Caco-2 (cell line): ENCODE measurements at regions not wholly inside any gene's neighbourhood (a gene's known extent, or its start where the extent isn't known, plus 50 kb on each side); places are given as distances from the start of the nearest gene placed in this dataset.

ENCODE experiments used
- BruUV-seq: library from RNA; stranded (reverse); fragments of 400-500 nt; replicated peaks from 2 replicates; lab custom pipeline; 2021; lab: Mats Ljungman, UMichigan
- CTCF ChIA-PET: fragments of 300-600 bp; sonication (Branson Sonifier 250); formaldehyde crosslinking; loops from one replicate; lab custom pipeline; 2022; ENCODE audit warnings: antibody characterized with exemption; lab: Charles Lee
- POLR2A ChIA-PET: fragments of 300-600 bp; sonication (Branson Sonifier 250); formaldehyde crosslinking; loops from one replicate; lab custom pipeline; 2022; ENCODE audit warnings: antibody characterized with exemption; lab: Charles Lee
- DNase-seq, 2 experiments: peaks; one replicate each; pipeline versions ENCODE4 v3.0.0 to v3.0.0-alpha.2; 2020 to 2022
- H3K27me3 ChIP-seq: replicated peaks from 2 replicates; pipeline ENCODE4 v1.6.0; 2011; ENCODE audit warnings: low read length; ENCODE audit not compliant: control insufficient read depth, insufficient read depth
- H3K36me3 ChIP-seq: 2 replicates; pipeline ENCODE4 v1.5.1; 2011; ENCODE audit warnings: low read length; ENCODE audit not compliant: control insufficient read depth, insufficient read depth
- H3K4me1 ChIP-seq: fragments of 250-450 bp; sonication (Bioruptor Pico); 2 replicates; pipeline ENCODE4 v1.5.1; 2020; ENCODE audit warnings: mild to moderate bottlenecking
- H3K4me3 ChIP-seq: 2 replicates; pipeline ENCODE4 v1.5.1; 2011; ENCODE audit warnings: low read depth, mild to moderate bottlenecking, control low read depth, low read length
- H3K9me3 ChIP-seq: fragments of 250-450 bp; sonication (Bioruptor Pico); 2 replicates; pipeline ENCODE4 v1.5.1; 2020; ENCODE audit warnings: mild to moderate bottlenecking, moderate library complexity
- H3K27ac Mint-ChIP-seq: one replicate; pipeline ENCODE4 v1.8.0; 2022; ENCODE audit warnings: mixed read lengths; ENCODE audit not compliant: unreplicated experiment
- H3K27me3 Mint-ChIP-seq: one replicate; pipeline ENCODE4 v1.8.0; 2022; ENCODE audit warnings: mixed read lengths; ENCODE audit not compliant: insufficient read depth, unreplicated experiment
- H3K36me3 Mint-ChIP-seq: one replicate; pipeline ENCODE4 v1.8.0; 2022; ENCODE audit warnings: mild to moderate bottlenecking, mixed read lengths; ENCODE audit not compliant: insufficient read depth, unreplicated experiment
- H3K4me1 Mint-ChIP-seq: one replicate; pipeline ENCODE4 v1.8.0; 2022; ENCODE audit warnings: low read depth, mixed read lengths; ENCODE audit not compliant: unreplicated experiment
- H3K4me3 Mint-ChIP-seq: one replicate; pipeline ENCODE4 v1.8.0; 2022; ENCODE audit warnings: mild to moderate bottlenecking, moderate library complexity, mixed read lengths; ENCODE audit not compliant: unreplicated experiment
- H3K9me3 Mint-ChIP-seq: one replicate; pipeline ENCODE4 v1.8.0; 2022; ENCODE audit warnings: mixed read lengths; ENCODE audit not compliant: unreplicated experiment
- CTCF ChIP-seq, 2 experiments: fragments of 200-600 bp in 1 of 2; IDR thresholded peaks; 1 replicate in 1 of 2; 2 replicates in 1 of 2; pipeline versions ENCODE4 v1.5.1 to v1.8.0; 2011 to 2022; ENCODE audit warnings: antibody characterized with exemption in 1 of 2, control low read depth in 1 of 2, inconsistent platforms in 1 of 2, low read depth in 1 of 2, low read length in 1 of 2, mild to moderate bottlenecking in 1 of 2, moderate library complexity in 1 of 2; ENCODE audit not compliant: insufficient read depth in 1 of 2, severe bottlenecking in 1 of 2, unreplicated experiment in 1 of 2
- intact Hi-C: fragments of 100-400 bp; cut with micrococcal nuclease; formaldehyde crosslinking; loops from one replicate; pipeline ENCODE4 v1.10.0; 2022; ENCODE audit not compliant: unreplicated experiment

- Mint-ChIP-seq H3K27ac (no peak overlapping the region), H3K36me3 (no peaks in the 10 kb centered on the region), H3K9me3 (peaks cover 28% of the 10 kb centered on the region), H3K27me3 (no peaks in the 10 kb centered on the region), H3K4me1 (peaks cover 13% of the 10 kb centered on the region), H3K4me3 (no peak overlapping the region)
- intact Hi-C loops, result loop anchor here (5.0 kb wide), 1 partner anchor 424 kb away; no protein-coding TSS in a partner anchor
- peaks cover 12% of the 10 kb centered on the region; the same call in 1 of the 2 replicates for H3K4me1 ChIP-seq
- BruUV-seq, result no TSS peak
- H3K9me3 ChIP-seq, result peaks cover 17% of the 10 kb centered on the region
- CTCF ChIA-PET, result no interaction called here
- H3K27me3 ChIP-seq, result no peaks in the 10 kb centered on the region
- POLR2A ChIA-PET, result no interaction called here
- 0 out of 2 replicates have a peak, but pooled peaks cover 2% of the 10 kb centered on the region for H3K36me3 ChIP-seq
- DNase-seq, result no peak
- TF ChIP-seq CTCF (IDR thresholded peaks at IDR 0.05; ENCODE audit: insufficient read depth in 1 of 2, low read depth in 1 of 2, low read length in 1 of 2, severe bottlenecking in 1 of 2, unreplicated experiment in 1 of 2), result no peak
- no peak overlapping the region for H3K4me3 ChIP-seq
Measured at GRCh38 chr13:50378509-50379044, 363.3 kb downstream of the KCNRG start.

- BruUV-seq, result no TSS peak
- no peaks in the 10 kb centered on the region for H3K27me3 ChIP-seq
- intact Hi-C loops, result loop anchor here (5.0 kb wide), 1 partner anchor 423 kb away; no protein-coding TSS in a partner anchor
- Mint-ChIP-seq H3K9me3 (peaks cover 33% of the 10 kb centered on the region), H3K27me3 (no peaks in the 10 kb centered on the region), H3K4me3 (no peak overlapping the region), H3K27ac (no peak overlapping the region), H3K36me3 (no peaks in the 10 kb centered on the region), H3K4me1 (peaks cover 13% of the 10 kb centered on the region)
- no peak overlapping the region for H3K4me3 ChIP-seq
- POLR2A ChIA-PET, result no interaction called here
- peaks cover 17% of the 10 kb centered on the region for H3K9me3 ChIP-seq
- DNase-seq, result no peak
- H3K36me3 ChIP-seq, result 0 out of 2 replicates have a peak, but pooled peaks cover 2% of the 10 kb centered on the region
- CTCF ChIA-PET, result no interaction called here
- no peak for TF ChIP-seq CTCF (IDR thresholded peaks at IDR 0.05; ENCODE audit: insufficient read depth in 1 of 2, low read depth in 1 of 2, low read length in 1 of 2, severe bottlenecking in 1 of 2, unreplicated experiment in 1 of 2)
- peaks cover 12% of the 10 kb centered on the region; the same call in 1 of the 2 replicates for H3K4me1 ChIP-seq
Measured at GRCh38 chr13:50379584-50379983, 364.3 kb downstream of the KCNRG start.

- H3K36me3 Mint-ChIP-seq, result no peaks in the 10 kb centered on the region
- Histone ChIP-seq H3K36me3 (0 out of 2 replicates have a peak, but pooled peaks cover 2% of the 10 kb centered on the region), H3K27me3 (no peaks in the 10 kb centered on the region), H3K4me3 (no peak overlapping the region), H3K4me1 (peaks cover 12% of the 10 kb centered on the region; the same call in 1 of the 2 replicates), H3K9me3 (peaks cover 17% of the 10 kb centered on the region)
- POLR2A ChIA-PET, result no interaction called here
- no peak overlapping the region for H3K27ac Mint-ChIP-seq
- no peak for DNase-seq
- no peak for TF ChIP-seq CTCF (IDR thresholded peaks at IDR 0.05; ENCODE audit: insufficient read depth in 1 of 2, low read depth in 1 of 2, low read length in 1 of 2, severe bottlenecking in 1 of 2, unreplicated experiment in 1 of 2)
- CTCF ChIA-PET, result interaction anchor here (0.6 kb wide), 1 partner anchor 141 kb away, joined by 3 read pairs; no protein-coding TSS in a partner anchor
- H3K9me3 Mint-ChIP-seq, result peaks cover 33% of the 10 kb centered on the region
- H3K27me3 Mint-ChIP-seq, result no peaks in the 10 kb centered on the region
- H3K4me1 Mint-ChIP-seq, result peaks cover 11% of the 10 kb centered on the region
- intact Hi-C loops, result loop anchor here (10.0 kb wide), 1 partner anchor 534 kb away; no protein-coding TSS in a partner anchor
- H3K4me3 Mint-ChIP-seq, result no peak overlapping the region
- BruUV-seq, result no TSS peak
Measured at GRCh38 chr13:50380905-50381304, 365.7 kb downstream of the KCNRG start.
